Peyer's patch (tissue), 4 donors: ENCODE measurements at regions not wholly inside any gene's neighbourhood (a gene's known extent, or its start where the extent isn't known, plus 50 kb on each side); places are given as distances from the start of the nearest gene placed in this dataset.
A peak's percentile ranks its signal among the peaks of the same experiment; 100 is the strongest.

Source experiments
- DNase-seq, 3 donors: peaks; one replicate each; pipeline ENCODE4 v3.0.0-alpha.2; 2017 to 2019
- H3K27ac ChIP-seq, 4 donors: fragments of 200-600 bp; sonication (generic); one replicate each; pipeline ENCODE4 v1.5.1; 2016 to 2019
- H3K27me3 ChIP-seq, 2 donors: fragments of 200-600 bp; sonication (generic); one replicate each; pipeline ENCODE4 v1.5.1; 2019
- H3K36me3 ChIP-seq, 3 donors: fragments of 200-600 bp; sonication (generic); one replicate each; pipeline ENCODE4 v1.5.1; 2016 to 2019
- H3K4me1 ChIP-seq, 4 donors: fragments of 200-600 bp; sonication (generic); one replicate each; pipeline ENCODE4 v1.5.1; 2016 to 2019
- H3K4me3 ChIP-seq, 4 donors: fragments of 200-600 bp; sonication (generic); 1 replicate in 3 of 4; 2 replicates in 1 of 4; pipeline ENCODE4 v1.5.1; 2016 to 2019; ENCODE audit warnings: mild to moderate bottlenecking in 1 of 4
- H3K9me3 ChIP-seq, 4 donors: fragments of 200-600 bp; sonication (generic); one replicate each; pipeline ENCODE4 v1.5.1; 2016 to 2019; ENCODE audit warnings: mild to moderate bottlenecking in 1 of 4
- CTCF ChIP-seq, 6 experiments: fragments of 450-650 bp in 4 of 6; fragments of 200-600 bp in 2 of 6; sonication (generic) in 1 of 6; IDR thresholded peaks; one replicate each; pipeline ENCODE4 v1.5.1; 2017 to 2019; ENCODE audit warnings: antibody characterized with exemption in 6 of 6, mild to moderate bottlenecking in 3 of 6, moderate library complexity in 1 of 6
- POLR2A ChIP-seq, 2 donors: fragments of 450-650 bp; IDR thresholded peaks; one replicate each; pipeline ENCODE4 v1.5.1; 2017; ENCODE audit warnings: antibody characterized with exemption in 2 of 2, mild to moderate bottlenecking in 2 of 2, moderate library complexity in 2 of 2

DNA sequence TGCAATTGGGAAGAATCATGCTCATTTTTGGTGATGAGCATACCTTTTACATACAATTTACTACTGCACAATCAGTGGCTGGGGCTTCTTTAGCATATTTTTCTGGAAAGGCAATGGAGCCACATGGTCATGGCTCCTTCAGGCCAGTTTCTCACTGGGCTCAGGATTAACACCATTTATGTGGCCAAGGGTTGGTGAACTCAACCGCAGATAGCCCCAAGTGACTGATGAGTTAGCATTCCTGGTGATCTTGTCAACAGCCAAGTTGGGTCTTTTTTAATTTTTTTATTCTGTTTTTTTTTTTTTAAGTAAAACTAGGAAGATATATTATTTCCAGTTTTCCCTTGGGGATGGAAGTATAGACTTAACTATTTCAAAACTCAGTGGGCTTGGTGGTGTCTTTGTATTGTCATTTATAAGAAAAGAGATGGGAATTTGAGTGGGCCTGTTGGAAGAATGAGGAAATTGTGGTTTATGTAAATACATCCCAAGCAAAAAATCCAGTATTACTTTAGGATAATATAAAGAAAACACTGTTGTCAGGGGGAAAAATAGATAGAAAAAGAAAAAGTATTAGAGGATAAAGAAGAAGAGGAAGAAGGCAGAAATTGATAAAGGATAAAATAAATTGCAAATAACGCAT lies 397.4 kb downstream of the MAFB start:
- H3K27ac ChIP-seq: no peak overlapping the region
- no peak overlapping the region for H3K4me3 ChIP-seq
- no peaks in the 10 kb centered on the region for H3K36me3 ChIP-seq
- no peak for DNase-seq
- no peaks in the 10 kb centered on the region for H3K27me3 ChIP-seq
- TF ChIP-seq CTCF (IDR thresholded peaks at IDR 0.05): no peak
- TF ChIP-seq POLR2A (IDR thresholded peaks at IDR 0.05): no peak
- H3K4me1 ChIP-seq: peaks cover 0 to 11% (median 0%) of the 10 kb centered on the region in 4 donors
- H3K9me3 ChIP-seq: no peaks in the 10 kb centered on the region

GRCh38 chr20:40287683-40288082 lies 401.4 kb downstream of the MAFB start:
- H3K27me3 ChIP-seq: no peaks in the 10 kb centered on the region
- H3K27ac ChIP-seq: no peak overlapping the region
- H3K36me3 ChIP-seq: no peaks in the 10 kb centered on the region
- H3K9me3 ChIP-seq: no peaks in the 10 kb centered on the region
- no peak for DNase-seq
- H3K4me3 ChIP-seq: no peak overlapping the region
- TF ChIP-seq CTCF (IDR thresholded peaks at IDR 0.05) (no peak), POLR2A (IDR thresholded peaks at IDR 0.05) (no peak)
- H3K4me1 ChIP-seq: peaks cover 0 to 17% (median 0%) of the 10 kb centered on the region in 4 donors

DNA sequence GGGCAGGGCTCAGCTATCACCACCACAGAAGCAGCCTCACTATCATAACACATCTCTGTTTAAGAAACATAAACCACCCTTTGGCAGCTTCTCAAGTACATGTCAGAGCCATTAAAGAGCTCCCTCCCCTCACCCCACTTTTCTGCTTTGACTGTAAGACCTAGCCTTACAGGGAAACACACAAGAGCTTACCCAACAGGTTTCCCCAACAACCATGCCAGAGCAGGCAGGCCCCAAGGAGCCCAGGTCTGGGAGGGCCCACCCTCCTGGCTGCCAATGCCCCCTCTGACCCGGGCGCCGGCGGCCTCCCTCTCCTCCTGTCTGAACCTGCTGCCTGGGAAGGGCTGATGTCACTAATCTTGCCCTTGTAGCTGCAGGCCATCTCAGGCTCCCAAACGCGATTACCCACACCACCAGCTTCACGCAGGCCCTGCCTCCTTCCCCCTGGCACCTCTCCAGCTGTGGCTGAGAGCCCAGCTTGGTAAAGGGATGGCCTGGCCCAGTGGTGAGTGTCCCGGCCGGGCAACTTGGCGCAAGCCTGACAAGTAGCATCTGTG lies 402.0 kb downstream of the MAFB start:
- peaks cover 0 to 17% (median 0%) of the 10 kb centered on the region in 4 donors for H3K4me1 ChIP-seq
- H3K4me3 ChIP-seq: no peak overlapping the region
- TF ChIP-seq CTCF (IDR thresholded peaks at IDR 0.05) (no peak), POLR2A (IDR thresholded peaks at IDR 0.05) (no peak)
- H3K27ac ChIP-seq: peak overlapping the region in 2 of 4 donors; percentile 26 to 31
- H3K9me3 ChIP-seq: no peaks in the 10 kb centered on the region
- H3K36me3 ChIP-seq: no peaks in the 10 kb centered on the region
- H3K27me3 ChIP-seq: no peaks in the 10 kb centered on the region
- DNase-seq: peak in 2 of 3 donors; percentile 59 to 68

GRCh38 chr20:40284611-40285010 lies 404.4 kb downstream of the MAFB start:
- no peak for TF ChIP-seq POLR2A (IDR thresholded peaks at IDR 0.05)
- TF ChIP-seq CTCF (IDR thresholded peaks at IDR 0.05): no peak
- Histone ChIP-seq H3K27ac (no peak overlapping the region), H3K36me3 (no peaks in the 10 kb centered on the region), H3K4me1 (peaks cover 0 to 17% (median 0%) of the 10 kb centered on the region in 4 donors), H3K27me3 (no peaks in the 10 kb centered on the region), H3K4me3 (no peak overlapping the region), H3K9me3 (no peaks in the 10 kb centered on the region)
- peak in 1 of 3 donors; percentile 48 for DNase-seq

GRCh38 chr20:40283689-40284088 lies 405.3 kb downstream of the MAFB start:
- Histone ChIP-seq H3K27ac (no peak overlapping the region), H3K4me3 (no peak overlapping the region), H3K36me3 (no peaks in the 10 kb centered on the region), H3K9me3 (no peaks in the 10 kb centered on the region), H3K4me1 (peaks cover 0 to 17% (median 0%) of the 10 kb centered on the region in 4 donors), H3K27me3 (no peaks in the 10 kb centered on the region)
- no peak for TF ChIP-seq POLR2A (IDR thresholded peaks at IDR 0.05)
- TF ChIP-seq CTCF (IDR thresholded peaks at IDR 0.05): no peak
- DNase-seq: peak in 1 of 3 donors; percentile 67
